OCI-LY1 (cell line): ENCODE measurements at regions not wholly inside any gene's neighbourhood (a gene's known extent, or its start where the extent isn't known, plus 50 kb on each side); places are given as distances from the start of the nearest gene placed in this dataset.
"Not testable (repeated sequence)": the region's sequence is repeated elsewhere in the genome, so short reads cannot be mapped to it uniquely, and the experiment has no call there.

Experiments used
- H2AFZ ChIP-seq: fragments of 200-600 bp; sonication (generic), shearing (Covaris generic); 2 replicates; pipeline ENCODE4 v1.6.0; 2014; ENCODE audit warnings: antibody characterized with exemption, mild to moderate bottlenecking, low read length
- H3F3A ChIP-seq: fragments of 200-600 bp; sonication (generic), shearing (Covaris generic); 2 replicates; pipeline ENCODE4 v1.6.0; 2014; ENCODE audit warnings: mild to moderate bottlenecking, antibody characterized with exemption, low read length, moderate library complexity; ENCODE audit not compliant: insufficient read depth
- H3K27ac ChIP-seq: fragments of 200-600 bp; sonication (generic); 2 replicates; pipeline ENCODE4 v1.5.1; 2014; ENCODE audit warnings: low read length, mixed run types, mild to moderate bottlenecking, low read depth; ENCODE audit not compliant: poor library complexity, severe bottlenecking
- H3K27me3 ChIP-seq: fragments of 200-600 bp; sonication (generic); 2 replicates; pipeline ENCODE4 v1.6.0; 2014; ENCODE audit warnings: antibody characterized with exemption, mild to moderate bottlenecking, low read length, moderate library complexity; ENCODE audit not compliant: insufficient read depth
- H3K36me3 ChIP-seq: fragments of 200-600 bp; sonication (generic); 2 replicates; pipeline ENCODE4 v1.6.1; 2014; ENCODE audit warnings: mild to moderate bottlenecking, antibody characterized with exemption, low read length, moderate library complexity, mixed read lengths; ENCODE audit not compliant: insufficient read depth
- H3K4me1 ChIP-seq: fragments of 200-600 bp; sonication (generic); 2 replicates; pipeline ENCODE4 v1.5.1; 2014; ENCODE audit warnings: mild to moderate bottlenecking, low read length, moderate library complexity; ENCODE audit not compliant: insufficient read depth, severe bottlenecking
- H3K4me2 ChIP-seq: fragments of 200-600 bp; sonication (generic), shearing (Covaris generic); 2 replicates; pipeline ENCODE4 v1.6.1; 2014; ENCODE audit warnings: low read length
- H3K4me3 ChIP-seq: fragments of 200-600 bp; sonication (generic); 2 replicates; pipeline ENCODE4 v1.5.1; 2014; ENCODE audit warnings: low read length, low read depth, mild to moderate bottlenecking, mixed read lengths; ENCODE audit not compliant: poor library complexity, severe bottlenecking
- H3K79me2 ChIP-seq: fragments of 200-600 bp; shearing (Covaris generic); 2 replicates; pipeline ENCODE4 v1.6.1; 2016; ENCODE audit warnings: mixed run types, low read length, mixed read lengths; ENCODE audit not compliant: insufficient read depth
- H3K9ac ChIP-seq: fragments of 200-600 bp; sonication (generic), shearing (Covaris generic); 2 replicates; pipeline ENCODE4 v1.6.1; 2014; ENCODE audit warnings: mild to moderate bottlenecking, low read length, mixed read lengths
- H3K9me2 ChIP-seq: fragments of 200-600 bp; sonication (generic), shearing (Covaris generic); 2 replicates; pipeline ENCODE4 v1.6.1; 2014; ENCODE audit warnings: low read depth, mild to moderate bottlenecking, low read length, mixed read lengths
- H3K9me3 ChIP-seq: fragments of 200-600 bp; shearing (Covaris generic); 2 replicates; pipeline ENCODE4 v1.6.1; 2014; ENCODE audit warnings: low read length, mixed read lengths
- H4K20me1 ChIP-seq: fragments of 200-600 bp; sonication (generic), shearing (Covaris generic); 2 replicates; pipeline ENCODE4 v1.6.0; 2016; ENCODE audit warnings: mild to moderate bottlenecking, low read length; ENCODE audit not compliant: insufficient read depth
- EZH2 ChIP-seq: fragments of 200-600 bp; sonication (generic), shearing (Covaris generic); IDR thresholded peaks from 2 replicates; pipeline ENCODE4 v1.8.0; 2017; ENCODE audit warnings: borderline replicate concordance, mixed run types, mild to moderate bottlenecking, antibody characterized with exemption, low read length, moderate library complexity, mixed read lengths
- TF ChIP-seq, protein P1 (sequence below): fragments of 200-600 bp; sonication (generic), shearing (Covaris generic); IDR thresholded peaks from 2 replicates; pipeline ENCODE4 v1.5.1; 2017; ENCODE audit warnings: mild to moderate bottlenecking, antibody characterized with exemption, low read length, moderate library complexity, mixed read lengths

DNA sequence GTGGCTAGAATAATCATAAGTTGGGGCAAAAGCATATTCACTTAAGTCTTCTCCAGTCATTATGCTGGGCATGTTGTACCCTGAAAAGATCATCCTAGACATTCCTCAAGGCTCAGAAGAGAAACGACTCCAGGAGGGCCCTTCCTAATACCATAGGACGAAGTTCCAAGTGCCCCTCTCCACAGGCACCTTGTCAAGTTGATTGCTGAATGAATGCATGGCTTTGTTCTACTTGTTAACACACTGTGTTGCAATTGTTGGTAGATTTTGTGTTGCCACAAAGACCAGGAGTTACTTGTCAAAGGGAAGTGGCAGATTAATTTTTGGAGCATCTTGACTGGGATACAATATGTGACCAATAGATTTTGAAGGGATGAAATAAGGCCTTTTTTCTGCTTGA is 194.3 kb upstream of the SMLR1 start:
- no peak overlapping the region for H2AFZ ChIP-seq
- TF ChIP-seq, protein P1, sequence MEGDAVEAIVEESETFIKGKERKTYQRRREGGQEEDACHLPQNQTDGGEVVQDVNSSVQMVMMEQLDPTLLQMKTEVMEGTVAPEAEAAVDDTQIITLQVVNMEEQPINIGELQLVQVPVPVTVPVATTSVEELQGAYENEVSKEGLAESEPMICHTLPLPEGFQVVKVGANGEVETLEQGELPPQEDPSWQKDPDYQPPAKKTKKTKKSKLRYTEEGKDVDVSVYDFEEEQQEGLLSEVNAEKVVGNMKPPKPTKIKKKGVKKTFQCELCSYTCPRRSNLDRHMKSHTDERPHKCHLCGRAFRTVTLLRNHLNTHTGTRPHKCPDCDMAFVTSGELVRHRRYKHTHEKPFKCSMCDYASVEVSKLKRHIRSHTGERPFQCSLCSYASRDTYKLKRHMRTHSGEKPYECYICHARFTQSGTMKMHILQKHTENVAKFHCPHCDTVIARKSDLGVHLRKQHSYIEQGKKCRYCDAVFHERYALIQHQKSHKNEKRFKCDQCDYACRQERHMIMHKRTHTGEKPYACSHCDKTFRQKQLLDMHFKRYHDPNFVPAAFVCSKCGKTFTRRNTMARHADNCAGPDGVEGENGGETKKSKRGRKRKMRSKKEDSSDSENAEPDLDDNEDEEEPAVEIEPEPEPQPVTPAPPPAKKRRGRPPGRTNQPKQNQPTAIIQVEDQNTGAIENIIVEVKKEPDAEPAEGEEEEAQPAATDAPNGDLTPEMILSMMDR: no peak
- no peak for TF ChIP-seq EZH2

DNA sequence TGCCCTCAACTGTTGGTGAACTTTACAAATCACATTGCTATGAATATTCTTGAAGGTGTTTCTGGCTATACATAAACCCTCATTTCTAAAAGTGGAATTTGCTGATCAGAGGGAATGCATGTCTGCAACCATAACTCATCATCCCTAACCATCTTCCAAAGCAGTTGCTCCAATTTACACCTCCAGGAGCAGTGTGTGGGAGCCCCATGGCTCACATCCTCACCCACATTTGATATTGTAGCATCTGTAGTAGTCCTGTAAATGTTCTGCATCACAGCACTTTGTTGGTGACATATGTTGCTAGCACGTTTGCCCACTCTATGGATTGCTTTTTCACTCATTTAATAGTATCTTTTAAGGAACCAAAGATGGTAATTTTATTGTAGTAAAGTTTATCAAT is 183.8 kb upstream of the SMLR1 start:
- TF ChIP-seq EZH2: no peak
- TF ChIP-seq, protein P1: no peak
- Histone ChIP-seq H3K27ac (no peak overlapping the region), H3K4me2 (no peak overlapping the region), H3K9me2 (no peaks in the 10 kb centered on the region), H2AFZ (no peak overlapping the region), H4K20me1 (no peaks in the 10 kb centered on the region), H3K9ac (no peak overlapping the region), H3K27me3 (no peaks in the 10 kb centered on the region), H3K4me3 (no peak overlapping the region), H3K79me2 (no peaks in the 10 kb centered on the region), H3K9me3 (no peaks in the 10 kb centered on the region), H3F3A (no peaks in the 10 kb centered on the region), H3K4me1 (no peaks in the 10 kb centered on the region), H3K36me3 (no peaks in the 10 kb centered on the region)

More for the DNA sequence above, 194.3 kb upstream of the SMLR1 start:
- no peaks in the 10 kb centered on the region for H3F3A ChIP-seq
- no peak overlapping the region for H3K27ac ChIP-seq
- H3K9ac ChIP-seq: no peak overlapping the region
- H3K9me2 ChIP-seq: no peaks in the 10 kb centered on the region; the same call in 1 of the 2 replicates
- H4K20me1 ChIP-seq: no peaks in the 10 kb centered on the region
- no peaks in the 10 kb centered on the region for H3K79me2 ChIP-seq
- H3K4me1 ChIP-seq: no peaks in the 10 kb centered on the region
- no peaks in the 10 kb centered on the region for H3K27me3 ChIP-seq
- no peak overlapping the region for H3K4me2 ChIP-seq
- H3K36me3 ChIP-seq: no peaks in the 10 kb centered on the region
- H3K9me3 ChIP-seq: no peaks in the 10 kb centered on the region
- H3K4me3 ChIP-seq: no peak overlapping the region

DNA sequence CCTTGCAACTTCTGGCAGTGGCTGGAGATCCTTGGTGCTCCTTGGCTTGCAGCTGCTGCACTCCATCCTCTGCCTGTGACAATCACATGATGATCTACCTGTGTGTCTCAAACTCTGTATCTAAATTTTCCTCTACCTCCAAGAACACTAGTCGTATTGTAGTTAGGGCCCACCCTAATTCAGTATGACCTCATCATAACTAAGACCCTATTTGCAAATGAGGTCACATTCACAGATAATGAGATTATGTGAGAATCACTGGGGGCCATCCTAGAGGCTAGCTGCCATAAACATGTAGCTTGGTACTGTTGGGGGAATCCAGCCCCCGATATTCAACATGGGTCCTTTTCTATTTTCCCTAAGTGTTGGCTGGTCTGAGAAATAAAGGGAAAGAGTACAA is 183.0 kb upstream of the SMLR1 start:
- Histone ChIP-seq H3K79me2 (no peaks in the 10 kb centered on the region), H4K20me1 (no peaks in the 10 kb centered on the region), H3K4me1 (no peaks in the 10 kb centered on the region), H3F3A (no peaks in the 10 kb centered on the region), H3K4me2 (no peak overlapping the region), H3K27me3 (no peaks in the 10 kb centered on the region), H3K27ac (no peak overlapping the region), H3K9me2 (no peaks in the 10 kb centered on the region), H3K9ac (no peak overlapping the region), H3K9me3 (no peaks in the 10 kb centered on the region), H2AFZ (no peak overlapping the region), H3K36me3 (no peaks in the 10 kb centered on the region), H3K4me3 (no peak overlapping the region)
- TF ChIP-seq EZH2: no peak
- TF ChIP-seq, protein P1: no peak

DNA sequence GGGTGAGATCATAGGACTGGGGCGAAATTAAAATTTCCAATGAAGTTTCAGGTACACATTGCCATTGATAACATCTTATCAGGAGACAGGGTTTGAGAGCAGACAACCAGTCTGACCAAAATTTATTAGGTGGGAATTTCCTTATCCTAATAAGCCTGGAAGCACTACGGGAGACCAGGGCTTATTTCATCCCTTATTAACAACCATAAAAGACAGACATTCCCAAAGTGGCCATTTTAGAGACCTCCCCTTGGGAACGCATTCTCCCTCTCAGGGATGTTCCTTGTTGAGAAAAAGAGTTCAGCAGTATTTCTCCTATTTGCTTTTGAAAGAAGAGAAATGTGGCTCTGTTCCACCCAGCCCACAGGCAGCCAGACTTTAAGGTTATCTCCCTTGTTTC is 182.4 kb upstream of the SMLR1 start:
- not testable (repeated sequence) for H3K79me2 ChIP-seq, H3F3A ChIP-seq, H3K9me3 ChIP-seq, H3K4me1 ChIP-seq, H4K20me1 ChIP-seq, H3K4me2 ChIP-seq, H3K9me2 ChIP-seq, H3K36me3 ChIP-seq, H2AFZ ChIP-seq, H3K27me3 ChIP-seq, H3K27ac ChIP-seq, H3K9ac ChIP-seq, H3K4me3 ChIP-seq
